ENCODE measurements at regions not wholly inside any gene's neighbourhood (a gene's known extent, or its start where the extent isn't known, plus 50 kb on each side); places are given as distances from the start of the nearest gene placed in this dataset.

- TF ChIP-seq NANOG (IDR thresholded peaks at IDR 0.05; ENCODE audit: insufficient read depth, low read depth, low read length, poor library complexity, severe bottlenecking) (no peak), EZH2 (IDR thresholded peaks at IDR 0.05; ENCODE audit: low read depth, low read length, severe bottlenecking) (no peak), CHD2 (IDR thresholded peaks at IDR 0.05; ENCODE audit: low read length) (no peak), POLR2AphosphoS5 (IDR thresholded peaks at IDR 0.05; ENCODE audit: low read depth, low read length) (no peak), SUZ12 (IDR thresholded peaks at IDR 0.05; ENCODE audit: low read length) (no peak)
Measured at GRCh38 chr3:124610130-124610529, 120.1 kb upstream of the UMPS start (continued).
